ENCODE measurements at regions not wholly inside any gene's neighbourhood (a gene's known extent, or its start where the extent isn't known, plus 50 kb on each side); places are given as distances from the start of the nearest gene placed in this dataset.

- no peak for TF ChIP-seq POLR2A (IDR thresholded peaks at IDR 0.05; ENCODE audit: low read depth, low read length)
- TF ChIP-seq POLR2AphosphoS5 (IDR thresholded peaks at IDR 0.05; ENCODE audit: low read depth, low read length): no peak
- no peak for TF ChIP-seq SPI1 (IDR thresholded peaks at IDR 0.05; ENCODE audit: low read depth, low read length)
- TF ChIP-seq TAF1 (IDR thresholded peaks at IDR 0.05; ENCODE audit: low read depth, low read length): no peak
- TF ChIP-seq PAX5 (IDR thresholded peaks at IDR 0.05; ENCODE audit: insufficient read depth, low read length, severe bottlenecking): no peak
Measured at GRCh38 chr16:9680019-9680655, 502.1 kb downstream of the GRIN2A start.

All from GM12891 (cell line).